H1 (cell line): ENCODE measurements at regions not wholly inside any gene's neighbourhood (a gene's known extent, or its start where the extent isn't known, plus 50 kb on each side); places are given as distances from the start of the nearest gene placed in this dataset.

Source experiments
- CTCF ChIA-PET: fragments of 300-600 bp; sonication (Branson Sonifier 250); formaldehyde crosslinking; loops from one replicate; lab custom pipeline; 2021; ENCODE audit not compliant: partially characterized antibody; lab: Charles Lee
- POLR2A ChIA-PET: fragments of 300-600 bp; sonication (Branson Sonifier 250); formaldehyde crosslinking; loops from one replicate; lab custom pipeline; 2021; ENCODE audit warnings: inconsistent platforms; ENCODE audit not compliant: partially characterized antibody; lab: Charles Lee
- DNase-seq, 2 experiments: peaks; one replicate each; pipeline versions ENCODE4 v3.0.0 to v3.0.0-alpha.2; 2010 to 2022; ENCODE audit warnings: low spot score in 2 of 2, low read depth in 1 of 2, mixed read lengths in 1 of 2
- FAIRE-seq: peaks from 2 replicates; lab custom pipeline; 2011; peaks lifted over from hg19 to GRCh38; lab: Jason Lieb, UNC
- H2AFZ ChIP-seq: 2 replicates; pipeline ENCODE4 v1.8.1; 2012; ENCODE audit warnings: low read length, inconsistent platforms
- H2AK5ac ChIP-seq: 2 replicates; pipeline ENCODE4 v1.6.1; 2013; ENCODE audit warnings: low read depth, low read length
- H2BK120ac ChIP-seq: replicated peaks from 2 replicates; pipeline ENCODE3; 2013; ENCODE audit warnings: low read depth, low read length, inconsistent platforms
- H2BK12ac ChIP-seq: 2 replicates; pipeline ENCODE4 v1.6.1; 2013; ENCODE audit warnings: low read depth, low read length
- H2BK15ac ChIP-seq: 2 replicates; pipeline ENCODE4 v1.6.1; 2013; ENCODE audit warnings: low read length
- H2BK20ac ChIP-seq: 2 replicates; pipeline ENCODE4 v1.6.1; 2013; ENCODE audit warnings: low read length
- H2BK5ac ChIP-seq: 2 replicates; pipeline ENCODE4 v1.6.1; 2013; ENCODE audit warnings: low read depth, low read length
- H3K14ac ChIP-seq: 2 replicates; pipeline ENCODE4 v1.6.1; 2013; ENCODE audit warnings: inconsistent platforms; ENCODE audit not compliant: insufficient read length
- H3K18ac ChIP-seq: 2 replicates; pipeline ENCODE4 v1.6.1; 2013; ENCODE audit warnings: low read length; ENCODE audit errors: extremely low read depth
- H3K23ac ChIP-seq: 2 replicates; pipeline ENCODE4 v1.6.1; 2013; ENCODE audit warnings: inconsistent platforms; ENCODE audit not compliant: insufficient read length
- H3K23me2 ChIP-seq: 2 replicates; pipeline ENCODE4 v1.6.1; 2013; ENCODE audit warnings: low read depth, low read length
- H3K27ac ChIP-seq: 2 replicates; pipeline ENCODE4 v1.6.1; 2011; ENCODE audit warnings: low read depth, low read length, inconsistent platforms
- H3K27me3 ChIP-seq, 4 experiments: replicated peaks in 1 of 4; 1 replicate in 1 of 4; 2 replicates in 3 of 4; pipeline versions ENCODE4 v1.6.1 to v1.8.1; 2011 to 2013; ENCODE audit warnings: low read length in 3 of 4, mild to moderate bottlenecking in 3 of 4, inconsistent platforms in 2 of 4, mixed read lengths in 2 of 4, moderate library complexity in 1 of 4; ENCODE audit not compliant: control insufficient read depth in 3 of 4, insufficient read depth in 3 of 4; ENCODE audit errors: extremely low read depth in 1 of 4
- H3K36me3 ChIP-seq, 4 experiments: 2 replicates each; pipeline versions ENCODE4 v1.6.1 to v1.8.1; 2011 to 2013; ENCODE audit warnings: mild to moderate bottlenecking in 4 of 4, low read length in 3 of 4, moderate library complexity in 2 of 4, control low read depth in 1 of 4, inconsistent platforms in 1 of 4; ENCODE audit not compliant: insufficient read depth in 4 of 4, control insufficient read depth in 2 of 4
- H3K4ac ChIP-seq: replicated peaks from 2 replicates; pipeline ENCODE3; 2013; ENCODE audit warnings: low read length, low read depth, mixed read lengths, inconsistent platforms; ENCODE audit not compliant: insufficient read length
- H3K4me1 ChIP-seq, 4 experiments: replicated peaks in 1 of 4; 1 replicate in 1 of 4; 2 replicates in 3 of 4; pipeline versions ENCODE4 v1.6.1 to v1.8.1; 2011 to 2013; ENCODE audit warnings: low read length in 3 of 4, inconsistent platforms in 2 of 4, mixed read lengths in 1 of 4; ENCODE audit not compliant: insufficient read depth in 4 of 4, control insufficient read depth in 3 of 4
- H3K4me2 ChIP-seq, 2 experiments: 2 replicates each; pipeline versions ENCODE4 v1.6.1 to v1.8.1; 2011 to 2013; ENCODE audit warnings: low read depth in 2 of 2, low read length in 2 of 2, control low read depth in 1 of 2, inconsistent platforms in 1 of 2, mild to moderate bottlenecking in 1 of 2; ENCODE audit not compliant: insufficient read depth in 1 of 2
- H3K4me3 ChIP-seq, 4 experiments: fragments of 200-600, 300-600 bp in 1 of 4; sonication (generic), shearing (Covaris generic), sonication (Bioruptor Twin) in 1 of 4; 2 replicates each; pipeline versions ENCODE4 v1.5.1 to v1.8.1; 2011 to 2016; ENCODE audit warnings: low read length in 4 of 4, low read depth in 3 of 4, control low read depth in 2 of 4, inconsistent platforms in 2 of 4, mild to moderate bottlenecking in 2 of 4, mixed read lengths in 1 of 4, moderate library complexity in 1 of 4; ENCODE audit not compliant: insufficient read depth in 2 of 4; ENCODE audit errors: extremely low read depth in 1 of 4
- H3K56ac ChIP-seq: replicated peaks from 2 replicates; pipeline ENCODE3; 2013; ENCODE audit warnings: low read depth, mild to moderate bottlenecking, mixed read lengths, low read length, inconsistent platforms; ENCODE audit not compliant: insufficient read length
- H3K79me1 ChIP-seq: 2 replicates; pipeline ENCODE4 v1.6.1; 2013; ENCODE audit warnings: low read depth, low read length, control low read depth
- H3K79me2 ChIP-seq, 2 experiments: 2 replicates each; pipeline versions ENCODE4 v1.6.1 to v1.8.1; 2012 to 2013; ENCODE audit warnings: low read length in 2 of 2, mild to moderate bottlenecking in 2 of 2, inconsistent platforms in 1 of 2; ENCODE audit not compliant: insufficient read depth in 2 of 2, control insufficient read depth in 1 of 2
- H3K9ac ChIP-seq, 4 experiments: replicated peaks in 1 of 4; 1 replicate in 1 of 4; 2 replicates in 3 of 4; pipeline versions ENCODE4 v1.6.1 to v1.8.1; 2011 to 2013; ENCODE audit warnings: low read depth in 3 of 4, low read length in 3 of 4, control low read depth in 2 of 4, mild to moderate bottlenecking in 2 of 4, moderate library complexity in 2 of 4, inconsistent platforms in 1 of 4; ENCODE audit errors: extremely low read depth in 1 of 4
- H3K9me3 ChIP-seq, 2 experiments: 2 replicates each; pipeline versions ENCODE4 v1.6.1 to v1.8.1; 2012 to 2013; ENCODE audit warnings: mild to moderate bottlenecking in 2 of 2, moderate library complexity in 2 of 2, control low read depth in 1 of 2, inconsistent platforms in 1 of 2, low read depth in 1 of 2, low read length in 1 of 2, mixed read lengths in 1 of 2; ENCODE audit not compliant: insufficient read depth in 2 of 2
- H4K20me1 ChIP-seq, 2 experiments: replicated peaks in 1 of 2; 2 replicates each; pipeline versions ENCODE3 to v1.8.1; 2011 to 2013; ENCODE audit warnings: inconsistent platforms in 2 of 2, low read length in 2 of 2, mild to moderate bottlenecking in 1 of 2; ENCODE audit not compliant: insufficient read depth in 2 of 2, control insufficient read depth in 1 of 2
- H4K5ac ChIP-seq: 2 replicates; pipeline ENCODE4 v1.6.1; 2013; ENCODE audit warnings: low read length, low read depth, mixed read lengths, inconsistent platforms; ENCODE audit not compliant: insufficient read length
- H4K8ac ChIP-seq: 2 replicates; pipeline ENCODE4 v1.8.0; 2013; ENCODE audit warnings: mild to moderate bottlenecking, moderate library complexity, low read length, inconsistent platforms; ENCODE audit not compliant: insufficient read depth; ENCODE audit errors: extremely low read depth
- H4K91ac ChIP-seq: replicated peaks from 2 replicates; pipeline ENCODE3; 2013; ENCODE audit warnings: low read length, mixed read lengths, inconsistent platforms; ENCODE audit not compliant: insufficient read length
- BACH1 ChIP-seq: IDR thresholded peaks from 2 replicates; pipeline ENCODE4 v1.6.1; 2012; ENCODE audit warnings: low read length, improper control_type of control experiment
- BRCA1 ChIP-seq: IDR thresholded peaks from 2 replicates; pipeline ENCODE4 v1.6.1; 2012; ENCODE audit warnings: low read depth, low read length, improper control_type of control experiment
- CBX8 ChIP-seq: fragments of 300-800, 300-1000 bp; sonication (generic); IDR thresholded peaks from 2 replicates; pipeline ENCODE4 v1.7.1; 2016; ENCODE audit warnings: low read depth, low read length, borderline replicate concordance
- MAFK ChIP-seq: IDR thresholded peaks from 2 replicates; pipeline ENCODE4 v1.6.1; 2012; ENCODE audit warnings: low read depth, mild to moderate bottlenecking, improper control_type of control experiment, low read length
- RNF2 ChIP-seq: fragments of 200-900, 300-1000 bp; sonication (generic); IDR thresholded peaks from 2 replicates; pipeline ENCODE4 v1.7.1; 2016; ENCODE audit warnings: borderline replicate concordance, low read depth, mild to moderate bottlenecking, antibody characterized with exemption, low read length; ENCODE audit not compliant: poor library complexity, severe bottlenecking; ENCODE audit errors: missing control alignments
- TAF7 ChIP-seq: optimal IDR thresholded peaks from 2 replicates; pipeline ENCODE3; 2011; ENCODE audit warnings: low read depth, mild to moderate bottlenecking, inconsistent platforms, low read length, moderate library complexity, borderline replicate concordance
- WGBS, 2 experiments: shearing (Covaris generic) in 1 of 2; methylation state at CpG; one replicate each; pipeline versions ENCODE4 v1.1.6 to v1.1.7; 2013 to 2015; ENCODE audit warnings: low lambda C conversion rate in 2 of 2, mixed read lengths in 2 of 2, inconsistent platforms in 1 of 2, low coverage in 1 of 2, missing lambda C conversion rate in 1 of 2; ENCODE audit not compliant: insufficient replicate concordance in 2 of 2, insufficient coverage in 1 of 2, insufficient read length in 1 of 2; ENCODE audit errors: extremely low coverage in 1 of 2, missing lambda C conversion rate in 1 of 2; 5-methylcytosine and 5-hydroxymethylcytosine counted together
- TF ChIP-seq, protein P1 (sequence below): IDR thresholded peaks from 2 replicates; pipeline ENCODE4 v1.6.1; 2012; ENCODE audit warnings: inconsistent platforms

DNA sequence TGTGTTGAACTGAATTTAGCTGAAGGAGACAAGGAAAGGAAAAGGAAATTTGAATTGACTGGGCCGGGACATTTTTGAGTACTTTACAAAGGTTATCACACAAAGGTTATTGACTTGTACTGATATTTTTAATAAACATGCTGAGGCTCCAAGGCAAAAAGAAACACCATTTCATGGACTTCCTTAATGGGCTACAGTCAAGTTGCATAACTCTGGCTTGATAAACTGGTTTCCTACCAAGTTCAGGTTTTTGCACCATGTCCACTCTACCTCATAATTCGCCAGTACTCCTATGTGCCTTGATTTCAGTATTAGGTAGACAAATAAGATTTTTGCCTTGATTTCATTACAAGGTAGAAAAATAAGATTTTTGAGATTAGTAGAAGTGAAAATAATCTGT, 65.8 kb upstream of the FUT9 start:
- Histone ChIP-seq H4K8ac (no peak overlapping the region), H4K5ac (no peak overlapping the region)
- no peak for FAIRE-seq

More for the DNA sequence above, 65.8 kb upstream of the FUT9 start:
- WGBS, 2 experiments = 85% methylated on average over 2 of the region's 2 CpGs; no CpG with 5 or more reads in 1 of the 2 experiments
- DNase-seq = no peak
- Histone ChIP-seq H2BK15ac (no peak overlapping the region), H3K9ac (no peak overlapping the region), H3K27me3 (no peaks in the 10 kb centered on the region), H3K79me2 (no peaks in the 10 kb centered on the region), H4K91ac (no peak overlapping the region), H2AFZ (no peak overlapping the region), H2BK12ac (no peak overlapping the region), H3K23me2 (no peaks in the 10 kb centered on the region), H4K20me1 (no peaks in the 10 kb centered on the region), H3K4me1 (no peaks in the 10 kb centered on the region), H3K79me1 (no peaks in the 10 kb centered on the region), H3K4me3 (no peak overlapping the region), H3K4ac (no peak overlapping the region), H2AK5ac (no peak overlapping the region), H3K9me3 (0 out of 4 replicates have a peak, but pooled peaks cover 0 to 4% of the 10 kb centered on the region in 2 experiments), H3K56ac (no peak overlapping the region), H2BK5ac (no peak overlapping the region), H2BK20ac (no peak overlapping the region), H3K36me3 (no peaks in the 10 kb centered on the region), H3K18ac (no peak overlapping the region), H3K4me2 (no peak overlapping the region), H2BK120ac (no peak overlapping the region), H3K23ac (no peak overlapping the region), H3K27ac (no peak overlapping the region), H3K14ac (no peak overlapping the region)
- POLR2A ChIA-PET = no interaction called here
- TF ChIP-seq BRCA1 (no peak), RNF2 (no peak), MAFK (no peak), BACH1 (no peak), CBX8 (no peak), TAF7 (no peak)
- TF ChIP-seq, protein P1, sequence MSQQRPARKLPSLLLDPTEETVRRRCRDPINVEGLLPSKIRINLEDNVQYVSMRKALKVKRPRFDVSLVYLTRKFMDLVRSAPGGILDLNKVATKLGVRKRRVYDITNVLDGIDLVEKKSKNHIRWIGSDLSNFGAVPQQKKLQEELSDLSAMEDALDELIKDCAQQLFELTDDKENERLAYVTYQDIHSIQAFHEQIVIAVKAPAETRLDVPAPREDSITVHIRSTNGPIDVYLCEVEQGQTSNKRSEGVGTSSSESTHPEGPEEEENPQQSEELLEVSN = no peak
- CTCF ChIA-PET = interaction anchor here (1.4 kb wide), 1 partner anchor 11 kb away, joined by 4 read pairs; no protein-coding TSS in a partner anchor
